ENCODE measurements at regions not wholly inside any gene's neighbourhood (a gene's known extent, or its start where the extent isn't known, plus 50 kb on each side); places are given as distances from the start of the nearest gene placed in this dataset.

- no peak for TF ChIP-seq CTCF (IDR thresholded peaks at IDR 0.05)
- TF ChIP-seq POLR2AphosphoS5 (IDR thresholded peaks at IDR 0.05) = no peak
These were observed 93.8 kb upstream of the KBTBD8 start for GRCh38 chr3:66904336-66904735.
